MM.1S (cell line): ENCODE measurements at regions not wholly inside any gene's neighbourhood (a gene's known extent, or its start where the extent isn't known, plus 50 kb on each side); places are given as distances from the start of the nearest gene placed in this dataset.

Experiments used
- DNase-seq: peaks from one replicate; pipeline ENCODE4 v3.0.0-alpha.2; 2015
- H2AFZ ChIP-seq: fragments of 300-600 bp; sonication (generic); 2 replicates; pipeline ENCODE4 v1.6.0; 2016; ENCODE audit warnings: antibody characterized with exemption, low read length
- H3F3A ChIP-seq: fragments of 300-600 bp; sonication (generic); 2 replicates; pipeline ENCODE4 v1.6.1; 2016; ENCODE audit warnings: mild to moderate bottlenecking, antibody characterized with exemption, low read length, moderate library complexity, mixed read lengths; ENCODE audit not compliant: insufficient read depth
- H3K27ac ChIP-seq: fragments of 300-600 bp; sonication (generic); 2 replicates; pipeline ENCODE4 v1.5.1; 2016; ENCODE audit warnings: mild to moderate bottlenecking, low read length
- H3K27me3 ChIP-seq: fragments of 300-600 bp; sonication (generic); replicated peaks from 2 replicates; pipeline ENCODE4 v1.6.0; 2016; ENCODE audit warnings: low read length; ENCODE audit not compliant: insufficient read depth
- H3K36me3 ChIP-seq: fragments of 300-600 bp; sonication (generic); replicated peaks from 2 replicates; pipeline ENCODE4 v1.6.1; 2016; ENCODE audit warnings: mild to moderate bottlenecking, low read length, mixed read lengths; ENCODE audit not compliant: insufficient read depth
- H3K4me1 ChIP-seq: fragments of 300-600 bp; sonication (generic); 2 replicates; pipeline ENCODE4 v1.6.1; 2016; ENCODE audit warnings: low read length, mixed read lengths
- H3K4me2 ChIP-seq: fragments of 300-600 bp; sonication (generic); 2 replicates; pipeline ENCODE4 v1.6.0; 2016; ENCODE audit warnings: low read depth, low read length
- H3K4me3 ChIP-seq: fragments of 300-600 bp; sonication (generic); 2 replicates; pipeline ENCODE4 v1.5.1; 2016; ENCODE audit warnings: low read length, mixed read lengths
- H3K79me2 ChIP-seq: fragments of 300-600 bp; sonication (generic); 2 replicates; pipeline ENCODE4 v1.6.1; 2016; ENCODE audit warnings: mixed run types, low read length, mixed read lengths
- H3K9ac ChIP-seq: fragments of 300-600 bp; sonication (generic); 2 replicates; pipeline ENCODE4 v1.6.1; 2016; ENCODE audit warnings: low read length, mixed read lengths
- H3K9me2 ChIP-seq: fragments of 300-600 bp; sonication (generic); replicated peaks from 2 replicates; pipeline ENCODE4 v1.6.1; 2016; ENCODE audit warnings: mild to moderate bottlenecking, low read length, mixed read lengths; ENCODE audit not compliant: insufficient read depth
- H3K9me3 ChIP-seq: fragments of 300-600 bp; sonication (generic); replicated peaks from 2 replicates; pipeline ENCODE4 v1.6.1; 2016; ENCODE audit warnings: mild to moderate bottlenecking, low read length, mixed read lengths; ENCODE audit not compliant: insufficient read depth
- H4K20me1 ChIP-seq: fragments of 300-600 bp; sonication (generic); 2 replicates; pipeline ENCODE4 v1.6.1; 2016; ENCODE audit warnings: mild to moderate bottlenecking, low read length, moderate library complexity, mixed read lengths; ENCODE audit not compliant: insufficient read depth
- EZH2 ChIP-seq: fragments of 300-600 bp; sonication (generic); optimal IDR thresholded peaks from 2 replicates; pipeline ENCODE3; 2017; ENCODE audit warnings: low read depth, mild to moderate bottlenecking, antibody characterized with exemption, low read length, mixed read lengths
- EZH2phosphoT487 ChIP-seq: fragments of 300-600 bp; sonication (generic); IDR thresholded peaks from 2 replicates; pipeline ENCODE4 v1.6.1; 2018; ENCODE audit warnings: antibody characterized with exemption, low read length
- TF ChIP-seq, protein P1 (sequence below): fragments of 300-600 bp; sonication (generic); IDR thresholded peaks from 2 replicates; pipeline ENCODE4 v1.5.1; 2016; ENCODE audit warnings: antibody characterized with exemption, low read length, mixed read lengths

DNA sequence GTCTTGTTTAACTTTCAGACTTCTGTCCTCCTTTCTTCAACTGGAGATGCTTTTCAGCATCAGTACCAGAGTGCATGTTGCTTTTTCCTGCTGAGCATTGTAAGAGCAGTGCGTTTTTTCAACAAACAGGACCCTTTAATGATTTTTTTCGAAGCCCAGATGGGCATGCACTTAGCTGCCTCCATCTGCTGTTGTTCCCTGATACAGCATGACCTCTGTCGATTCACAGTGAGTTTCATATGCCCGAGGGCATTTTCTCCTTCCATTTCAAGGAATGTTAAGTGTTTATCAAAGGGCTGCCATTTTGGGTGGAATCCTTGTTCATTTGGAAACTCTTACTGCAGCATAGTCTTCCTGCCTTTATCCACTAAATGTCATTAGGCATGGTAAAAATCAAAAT lies 428.6 kb downstream of the DTHD1 start:
- H3K27me3 ChIP-seq: no peaks in the 10 kb centered on the region
- H3K79me2 ChIP-seq: no peaks in the 10 kb centered on the region
- no peaks in the 10 kb centered on the region for H3K9me2 ChIP-seq
- H3K36me3 ChIP-seq: no peaks in the 10 kb centered on the region
- no peak for DNase-seq
- H3K4me3 ChIP-seq: no peak overlapping the region
- H3K9ac ChIP-seq: no peak overlapping the region
- H3K4me2 ChIP-seq: no peak overlapping the region
- no peaks in the 10 kb centered on the region for H4K20me1 ChIP-seq
- H2AFZ ChIP-seq: no peak overlapping the region
- TF ChIP-seq EZH2 (no peak), EZH2phosphoT487 (no peak)
- TF ChIP-seq, protein P1, sequence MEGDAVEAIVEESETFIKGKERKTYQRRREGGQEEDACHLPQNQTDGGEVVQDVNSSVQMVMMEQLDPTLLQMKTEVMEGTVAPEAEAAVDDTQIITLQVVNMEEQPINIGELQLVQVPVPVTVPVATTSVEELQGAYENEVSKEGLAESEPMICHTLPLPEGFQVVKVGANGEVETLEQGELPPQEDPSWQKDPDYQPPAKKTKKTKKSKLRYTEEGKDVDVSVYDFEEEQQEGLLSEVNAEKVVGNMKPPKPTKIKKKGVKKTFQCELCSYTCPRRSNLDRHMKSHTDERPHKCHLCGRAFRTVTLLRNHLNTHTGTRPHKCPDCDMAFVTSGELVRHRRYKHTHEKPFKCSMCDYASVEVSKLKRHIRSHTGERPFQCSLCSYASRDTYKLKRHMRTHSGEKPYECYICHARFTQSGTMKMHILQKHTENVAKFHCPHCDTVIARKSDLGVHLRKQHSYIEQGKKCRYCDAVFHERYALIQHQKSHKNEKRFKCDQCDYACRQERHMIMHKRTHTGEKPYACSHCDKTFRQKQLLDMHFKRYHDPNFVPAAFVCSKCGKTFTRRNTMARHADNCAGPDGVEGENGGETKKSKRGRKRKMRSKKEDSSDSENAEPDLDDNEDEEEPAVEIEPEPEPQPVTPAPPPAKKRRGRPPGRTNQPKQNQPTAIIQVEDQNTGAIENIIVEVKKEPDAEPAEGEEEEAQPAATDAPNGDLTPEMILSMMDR: no peak
- H3K4me1 ChIP-seq: no peaks in the 10 kb centered on the region
- H3K9me3 ChIP-seq: no peaks in the 10 kb centered on the region
- no peaks in the 10 kb centered on the region for H3F3A ChIP-seq
- no peak overlapping the region for H3K27ac ChIP-seq

DNA sequence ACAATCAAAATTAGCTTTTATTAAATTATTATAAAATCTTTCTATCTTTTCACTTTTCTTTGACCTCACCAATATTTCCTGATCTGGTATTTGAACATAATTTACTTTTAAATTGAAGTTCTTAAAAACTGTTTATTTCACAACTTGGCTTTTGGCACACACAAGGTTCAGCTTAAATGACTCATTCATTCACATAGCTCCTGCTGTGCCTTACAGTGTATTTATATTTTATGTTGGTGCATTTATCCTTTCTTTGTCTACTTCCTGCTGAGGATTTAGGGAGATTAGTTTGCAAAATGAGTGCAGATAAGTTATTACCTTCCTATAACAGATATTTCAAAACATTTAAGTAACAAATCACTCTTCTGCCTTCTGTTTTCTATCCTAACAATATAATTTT lies 430.6 kb downstream of the DTHD1 start:
- H3F3A ChIP-seq: no peaks in the 10 kb centered on the region
- H4K20me1 ChIP-seq: no peaks in the 10 kb centered on the region
- TF ChIP-seq EZH2phosphoT487 (no peak), EZH2 (no peak)
- TF ChIP-seq, protein P1: no peak
- H3K27ac ChIP-seq: no peak overlapping the region
- no peak overlapping the region for H3K9ac ChIP-seq
- H3K4me1 ChIP-seq: no peaks in the 10 kb centered on the region
- no peak overlapping the region for H3K4me3 ChIP-seq
- H3K27me3 ChIP-seq: no peaks in the 10 kb centered on the region
- H3K4me2 ChIP-seq: no peak overlapping the region
- no peak for DNase-seq
- H3K9me2 ChIP-seq: no peaks in the 10 kb centered on the region
- no peaks in the 10 kb centered on the region for H3K36me3 ChIP-seq
- no peaks in the 10 kb centered on the region for H3K79me2 ChIP-seq
- no peak overlapping the region for H2AFZ ChIP-seq
- no peaks in the 10 kb centered on the region for H3K9me3 ChIP-seq

DNA sequence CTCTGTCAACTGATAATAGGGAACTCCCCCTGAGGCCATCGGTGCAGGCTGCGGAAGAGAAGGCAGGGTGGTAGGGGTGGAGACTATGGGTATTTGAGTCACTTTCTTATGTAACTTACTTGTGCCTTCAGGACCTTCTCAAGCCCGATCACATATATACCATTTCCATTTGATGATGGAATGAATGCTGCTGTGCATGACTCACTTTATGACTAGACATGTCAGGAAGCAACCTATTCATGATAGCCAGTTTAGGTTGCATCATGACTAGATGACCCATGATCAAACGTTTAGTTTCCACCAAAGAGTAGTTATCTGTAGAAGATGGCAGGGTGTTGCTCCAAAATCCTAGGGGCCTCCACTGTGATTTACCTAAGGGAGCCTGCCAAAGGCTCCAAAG lies 435.5 kb downstream of the DTHD1 start:
- no peak for TF ChIP-seq EZH2phosphoT487
- TF ChIP-seq, protein P1: no peak
- TF ChIP-seq EZH2: no peak
- no peaks in the 10 kb centered on the region for H3K36me3 ChIP-seq
- no peak overlapping the region for H3K4me2 ChIP-seq
- no peak for DNase-seq
- H3K79me2 ChIP-seq: no peaks in the 10 kb centered on the region
- H3K4me3 ChIP-seq: no peak overlapping the region
- no peak overlapping the region for H3K27ac ChIP-seq
- no peaks in the 10 kb centered on the region for H3K9me3 ChIP-seq
- H3K9me2 ChIP-seq: no peaks in the 10 kb centered on the region
- no peak overlapping the region for H2AFZ ChIP-seq
- H3F3A ChIP-seq: no peaks in the 10 kb centered on the region
- no peaks in the 10 kb centered on the region for H4K20me1 ChIP-seq
- H3K4me1 ChIP-seq: no peaks in the 10 kb centered on the region
- no peak overlapping the region for H3K9ac ChIP-seq
- no peaks in the 10 kb centered on the region for H3K27me3 ChIP-seq
